ENCODE measurements at regions not wholly inside any gene's neighbourhood (a gene's known extent, or its start where the extent isn't known, plus 50 kb on each side); places are given as distances from the start of the nearest gene placed in this dataset.

- TF ChIP-seq TAF1 (IDR thresholded peaks at IDR 0.05; ENCODE audit: borderline replicate concordance, insufficient read depth, low read length): no peak
- no peak for TF ChIP-seq REST (IDR thresholded peaks at IDR 0.05; ENCODE audit: insufficient read depth in 1 of 2, low read depth in 2 of 2, low read length in 2 of 2)
- TF ChIP-seq SIN3A (IDR thresholded peaks at IDR 0.05; ENCODE audit: borderline replicate concordance, insufficient read depth, low read length): no peak
- no peak for TF ChIP-seq POLR2AphosphoS5 (IDR thresholded peaks at IDR 0.05; ENCODE audit: low read depth, low read length)
- TF ChIP-seq FOXP2 (optimal IDR thresholded peaks at IDR 0.05; ENCODE audit: borderline replicate concordance, extremely low read depth, extremely low read length, insufficient read depth): no peak
Measured at GRCh38 chr21:21864321-21864840, 866.2 kb downstream of the NCAM2 start.

GRCh38 chr21:21897275-21897883, 899.2 kb downstream of the NCAM2 start:
- no peak for TF ChIP-seq SIN3A (IDR thresholded peaks at IDR 0.05; ENCODE audit: borderline replicate concordance, insufficient read depth, low read length)
- TF ChIP-seq TAF1 (IDR thresholded peaks at IDR 0.05; ENCODE audit: borderline replicate concordance, insufficient read depth, low read length): no peak
- TF ChIP-seq POLR2AphosphoS5 (IDR thresholded peaks at IDR 0.05; ENCODE audit: low read depth, low read length): no peak
- TF ChIP-seq REST (IDR thresholded peaks at IDR 0.05; ENCODE audit: insufficient read depth in 1 of 2, low read depth in 2 of 2, low read length in 2 of 2): no peak
- no peak for TF ChIP-seq FOXP2 (optimal IDR thresholded peaks at IDR 0.05; ENCODE audit: borderline replicate concordance, extremely low read depth, extremely low read length, insufficient read depth)

GRCh38 chr21:21898801-21899200, 900.6 kb downstream of the NCAM2 start:
- no peak for TF ChIP-seq FOXP2 (optimal IDR thresholded peaks at IDR 0.05; ENCODE audit: borderline replicate concordance, extremely low read depth, extremely low read length, insufficient read depth)
- no peak for TF ChIP-seq SIN3A (IDR thresholded peaks at IDR 0.05; ENCODE audit: borderline replicate concordance, insufficient read depth, low read length)
- TF ChIP-seq TAF1 (IDR thresholded peaks at IDR 0.05; ENCODE audit: borderline replicate concordance, insufficient read depth, low read length): no peak
- no peak for TF ChIP-seq REST (IDR thresholded peaks at IDR 0.05; ENCODE audit: insufficient read depth in 1 of 2, low read depth in 2 of 2, low read length in 2 of 2)
- no peak for TF ChIP-seq POLR2AphosphoS5 (IDR thresholded peaks at IDR 0.05; ENCODE audit: low read depth, low read length)

GRCh38 chr21:21907271-21907670, 909.1 kb downstream of the NCAM2 start:
- TF ChIP-seq SIN3A (IDR thresholded peaks at IDR 0.05; ENCODE audit: borderline replicate concordance, insufficient read depth, low read length) (no peak), FOXP2 (optimal IDR thresholded peaks at IDR 0.05; ENCODE audit: borderline replicate concordance, extremely low read depth, extremely low read length, insufficient read depth) (no peak), REST (IDR thresholded peaks at IDR 0.05; ENCODE audit: insufficient read depth in 1 of 2, low read depth in 2 of 2, low read length in 2 of 2) (no peak), TAF1 (IDR thresholded peaks at IDR 0.05; ENCODE audit: borderline replicate concordance, insufficient read depth, low read length) (no peak), POLR2AphosphoS5 (IDR thresholded peaks at IDR 0.05; ENCODE audit: low read depth, low read length) (no peak)
